ENCODE measurements at regions not wholly inside any gene's neighbourhood (a gene's known extent, or its start where the extent isn't known, plus 50 kb on each side); places are given as distances from the start of the nearest gene placed in this dataset.

DNA sequence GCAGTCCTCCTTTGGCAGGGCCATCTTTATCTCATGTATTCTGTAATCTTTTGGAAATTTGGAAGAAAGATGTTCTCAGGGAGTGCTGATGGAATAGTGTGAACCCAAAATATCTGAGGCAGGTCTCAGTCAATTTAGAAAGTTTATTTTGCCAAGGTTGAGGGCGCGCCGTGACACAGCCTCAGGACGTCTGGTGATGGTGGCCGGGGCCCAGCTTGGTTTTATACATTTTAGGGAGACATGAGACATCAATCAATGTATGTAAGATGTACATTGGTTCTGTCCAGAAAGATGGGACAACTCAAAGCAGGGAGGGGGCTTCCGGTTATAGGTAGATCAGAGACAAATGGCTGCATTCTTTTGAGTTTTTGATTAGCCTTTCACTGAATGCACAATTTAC, 89.8 kb downstream of the ERMARD start:
- no peak for TF ChIP-seq EZH2 (IDR thresholded peaks at IDR 0.05; ENCODE audit: insufficient read depth, poor library complexity, severe bottlenecking)
- no peak for TF ChIP-seq EZH2phosphoT487 (IDR thresholded peaks at IDR 0.05; ENCODE audit: insufficient read depth, low read depth)
